ENCODE measurements at regions not wholly inside any gene's neighbourhood (a gene's known extent, or its start where the extent isn't known, plus 50 kb on each side); places are given as distances from the start of the nearest gene placed in this dataset.

DNA sequence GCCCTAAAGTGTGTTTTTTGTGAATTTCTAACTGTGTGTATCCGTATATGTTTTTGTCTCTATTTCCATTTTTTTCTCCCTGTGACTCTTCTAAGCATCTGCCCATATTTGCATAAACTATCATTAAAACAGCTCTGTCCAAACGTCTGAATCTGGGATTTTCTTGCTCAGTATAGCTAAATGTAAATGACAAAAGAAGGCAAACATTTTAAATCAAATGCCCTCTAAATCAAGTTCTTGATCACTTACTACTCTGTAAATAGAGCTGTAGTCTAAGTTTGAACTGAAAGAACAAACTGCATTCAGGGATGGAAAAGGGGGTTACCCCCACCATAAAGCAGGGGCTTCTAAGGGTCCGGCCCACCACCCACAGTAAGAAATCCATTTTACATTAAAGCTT lies 432.0 kb upstream of the FAM241A start:
- Mint-ChIP-seq H3K9me3 (ENCODE audit: insufficient read depth) (no peaks in the 10 kb centered on the region), H3K27ac (no peak overlapping the region), H3K4me1 (no peaks in the 10 kb centered on the region), H3K4me3 (no peak overlapping the region), H3K27me3 (no peaks in the 10 kb centered on the region)
- Histone ChIP-seq H3K9me3 (ENCODE audit: control extremely low read depth in 1 of 3, control insufficient read depth in 2 of 3, insufficient read depth in 1 of 3, low read length in 2 of 3) (no peaks in the 10 kb centered on the region), H2AFZ (ENCODE audit: insufficient read depth, low read depth, low read length, poor library complexity, severe bottlenecking) (no peak overlapping the region), H3K4me2 (replicated peaks; ENCODE audit: low read depth, low read length, poor library complexity, severe bottlenecking) (no peak overlapping the region), H4K20me1 (ENCODE audit: control insufficient read depth, insufficient read depth, low read length, poor library complexity, severe bottlenecking) (no peaks in the 10 kb centered on the region), H3K36me3 (replicated peaks in 1 of 2; ENCODE audit: control extremely low read depth in 1 of 2, control insufficient read depth in 1 of 2, extremely low read depth in 1 of 2, insufficient read depth in 2 of 2, low read length in 1 of 2) (no peaks in the 10 kb centered on the region), H3K79me2 (ENCODE audit: control insufficient read depth, insufficient read depth, low read length) (no peaks in the 10 kb centered on the region), H3K27ac (ENCODE audit: low read length in 2 of 2) (no peak overlapping the region), H3K4me3 (ENCODE audit: control extremely low read depth in 1 of 5, extremely low read depth in 1 of 5, insufficient read depth in 1 of 5, low read depth in 2 of 5, low read length in 4 of 5) (no peak overlapping the region), H3K4me1 (ENCODE audit: control insufficient read depth in 2 of 2, insufficient read depth in 2 of 2, low read length in 2 of 2) (no peaks in the 10 kb centered on the region), H3K9ac (ENCODE audit: low read length) (no peak overlapping the region), H3K27me3 (replicated peaks in 1 of 4; ENCODE audit: control extremely low read depth in 1 of 4, control insufficient read depth in 3 of 4, insufficient read depth in 4 of 4, low read length in 3 of 4) (no peaks in the 10 kb centered on the region)
- 100% methylated on average over 1 of the region's 3 CpGs for WGBS (ENCODE audit: insufficient coverage)
- no peak for ATAC-seq (ENCODE audit: low read depth)
- intact Hi-C loops (cut with micrococcal nuclease) = no loop called here
- POLR2A ChIA-PET = no interaction called here
- no peak for TF ChIP-seq EZH2 (IDR thresholded peaks at IDR 0.05; ENCODE audit: borderline replicate concordance, insufficient read depth, low read depth, low read length, poor library complexity, severe bottlenecking)
- TF ChIP-seq, protein P1, sequence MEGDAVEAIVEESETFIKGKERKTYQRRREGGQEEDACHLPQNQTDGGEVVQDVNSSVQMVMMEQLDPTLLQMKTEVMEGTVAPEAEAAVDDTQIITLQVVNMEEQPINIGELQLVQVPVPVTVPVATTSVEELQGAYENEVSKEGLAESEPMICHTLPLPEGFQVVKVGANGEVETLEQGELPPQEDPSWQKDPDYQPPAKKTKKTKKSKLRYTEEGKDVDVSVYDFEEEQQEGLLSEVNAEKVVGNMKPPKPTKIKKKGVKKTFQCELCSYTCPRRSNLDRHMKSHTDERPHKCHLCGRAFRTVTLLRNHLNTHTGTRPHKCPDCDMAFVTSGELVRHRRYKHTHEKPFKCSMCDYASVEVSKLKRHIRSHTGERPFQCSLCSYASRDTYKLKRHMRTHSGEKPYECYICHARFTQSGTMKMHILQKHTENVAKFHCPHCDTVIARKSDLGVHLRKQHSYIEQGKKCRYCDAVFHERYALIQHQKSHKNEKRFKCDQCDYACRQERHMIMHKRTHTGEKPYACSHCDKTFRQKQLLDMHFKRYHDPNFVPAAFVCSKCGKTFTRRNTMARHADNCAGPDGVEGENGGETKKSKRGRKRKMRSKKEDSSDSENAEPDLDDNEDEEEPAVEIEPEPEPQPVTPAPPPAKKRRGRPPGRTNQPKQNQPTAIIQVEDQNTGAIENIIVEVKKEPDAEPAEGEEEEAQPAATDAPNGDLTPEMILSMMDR (IDR thresholded peaks at IDR 0.05) = no peak
- CTCF ChIA-PET = no interaction called here
- DNase-seq = no peak

- no peak for TF ChIP-seq EZH2 (IDR thresholded peaks at IDR 0.05; ENCODE audit: borderline replicate concordance, insufficient read depth, low read depth, low read length, poor library complexity, severe bottlenecking)
- TF ChIP-seq, protein P1 (IDR thresholded peaks at IDR 0.05) = no peak
- no CpG with 5 or more reads among the region's 1 CpG for WGBS (ENCODE audit: insufficient coverage)
- no peaks in the 10 kb centered on the region for H3K4me1 ChIP-seq (ENCODE audit: control insufficient read depth in 2 of 2, insufficient read depth in 2 of 2, low read length in 2 of 2)
- no peak overlapping the region for H3K27ac Mint-ChIP-seq
- ChIA-PET POLR2A (no interaction called here), CTCF (interaction anchor here (0.9 kb wide), 1 partner anchor 9 kb away, joined by 3 read pairs; no protein-coding TSS in a partner anchor)
- no peak overlapping the region for H2AFZ ChIP-seq (ENCODE audit: insufficient read depth, low read depth, low read length, poor library complexity, severe bottlenecking)
- H3K4me3 ChIP-seq (ENCODE audit: control extremely low read depth in 1 of 5, extremely low read depth in 1 of 5, insufficient read depth in 1 of 5, low read depth in 2 of 5, low read length in 4 of 5) = no peak overlapping the region
- no peaks in the 10 kb centered on the region for H3K27me3 Mint-ChIP-seq
- H3K9ac ChIP-seq (ENCODE audit: low read length) = no peak overlapping the region
- H3K36me3 ChIP-seq (replicated peaks in 1 of 2; ENCODE audit: control extremely low read depth in 1 of 2, control insufficient read depth in 1 of 2, extremely low read depth in 1 of 2, insufficient read depth in 2 of 2, low read length in 1 of 2) = no peaks in the 10 kb centered on the region
- no peaks in the 10 kb centered on the region for H3K4me1 Mint-ChIP-seq
- peaks cover 2% of the 10 kb centered on the region for H3K9me3 Mint-ChIP-seq (ENCODE audit: insufficient read depth)
- intact Hi-C loops (cut with micrococcal nuclease) = no loop called here
- no peak overlapping the region for H3K4me2 ChIP-seq (replicated peaks; ENCODE audit: low read depth, low read length, poor library complexity, severe bottlenecking)
- no peaks in the 10 kb centered on the region for H3K79me2 ChIP-seq (ENCODE audit: control insufficient read depth, insufficient read depth, low read length)
- H3K27me3 ChIP-seq (replicated peaks in 1 of 4; ENCODE audit: control extremely low read depth in 1 of 4, control insufficient read depth in 3 of 4, insufficient read depth in 4 of 4, low read length in 3 of 4) = no peaks in the 10 kb centered on the region
- no peak overlapping the region for H3K4me3 Mint-ChIP-seq
- H3K9me3 ChIP-seq (ENCODE audit: control extremely low read depth in 1 of 3, control insufficient read depth in 2 of 3, insufficient read depth in 1 of 3, low read length in 2 of 3) = no peaks in the 10 kb centered on the region
- H4K20me1 ChIP-seq (ENCODE audit: control insufficient read depth, insufficient read depth, low read length, poor library complexity, severe bottlenecking) = no peaks in the 10 kb centered on the region
- no peak overlapping the region for H3K27ac ChIP-seq (ENCODE audit: low read length in 2 of 2)
- ATAC-seq (ENCODE audit: low read depth) (no peak), DNase-seq (no peak)
These were observed 427.3 kb upstream of the FAM241A start for GRCh38 chr4:111717921-111718320.

All from B cell (primary cell).